ENCODE measurements at regions not wholly inside any gene's neighbourhood (a gene's known extent, or its start where the extent isn't known, plus 50 kb on each side); places are given as distances from the start of the nearest gene placed in this dataset.
A peak's percentile ranks its signal among the peaks of the same experiment; 100 is the strongest.
"Not testable (repeated sequence)": the region's sequence is repeated elsewhere in the genome, so short reads cannot be mapped to it uniquely, and the experiment has no call there.

GRCh38 chr1:67524143-67525052 is 94.2 kb upstream of the SERBP1 start:
- DNase-seq (ENCODE audit: missing footprints) = no peak
- ATAC-seq = no peak
- intact Hi-C loops (cut with DNase I) = no loop called here

- intact Hi-C loops (cut with DNase I) = no loop called here
- DNase-seq (ENCODE audit: missing footprints) (no peak), ATAC-seq (no peak)
These were observed 95.0 kb upstream of the SERBP1 start for GRCh38 chr1:67525053-67525760.

GRCh38 chr1:67528141-67528540 is 97.9 kb upstream of the SERBP1 start:
- ATAC-seq (no peak), DNase-seq (ENCODE audit: missing footprints) (no peak)
- intact Hi-C loops (cut with DNase I) = no loop called here

GRCh38 chr1:67530071-67530470 is 99.9 kb upstream of the SERBP1 start:
- intact Hi-C loops (cut with DNase I) = loop anchor here (10.0 kb wide), 1 partner anchor 585 kb away; no protein-coding TSS in a partner anchor
- DNase-seq (ENCODE audit: missing footprints) (no peak), ATAC-seq (no peak)

GRCh38 chr1:67532452-67533216 is 102.4 kb upstream of the SERBP1 start:
- DNase-seq (ENCODE audit: missing footprints) (no peak), ATAC-seq (peak; percentile 73)
- intact Hi-C loops (cut with DNase I) = loop anchor here (1.0 to 10.0 kb wide), 2 partner anchors 228 to 582 kb away; no protein-coding TSS in a partner anchor

GRCh38 chr1:67534627-67535065 is 104.4 kb upstream of the SERBP1 start:
- ATAC-seq = no peak
- intact Hi-C loops (cut with DNase I) = loop anchor here (1.0 to 10.0 kb wide), 4 partner anchors 153 to 580 kb away; partner anchors contain the start of genes GADD45A and GNG12

GRCh38 chr1:67535474-67535873 is 105.3 kb upstream of the SERBP1 start:
- ATAC-seq (peak; percentile 69), DNase-seq (ENCODE audit: missing footprints) (peak; percentile 74)
- intact Hi-C loops (cut with DNase I) = loop anchor here (1.0 to 10.0 kb wide), 4 partner anchors 152 to 579 kb away; partner anchors contain the start of genes GADD45A and GNG12

More at GRCh38 chr1:67534627-67535065, 104.4 kb upstream of the SERBP1 start:
- DNase-seq (ENCODE audit: missing footprints) = no peak

GRCh38 chr1:67536957-67537666 is 106.9 kb upstream of the SERBP1 start:
- intact Hi-C loops (cut with DNase I) = loop anchor here (5.0 to 10.0 kb wide), 3 partner anchors 150 to 578 kb away; partner anchors contain the start of genes GADD45A and GNG12
- DNase-seq (ENCODE audit: missing footprints) (no peak), ATAC-seq (peak; percentile 35)

- intact Hi-C loops (cut with DNase I) = loop anchor here (5.0 to 10.0 kb wide), 3 partner anchors 150 to 577 kb away; partner anchors contain the start of genes GADD45A and GNG12
- no peak for DNase-seq (ENCODE audit: missing footprints)
- ATAC-seq = peak; percentile 33
These were observed 107.4 kb upstream of the SERBP1 start for GRCh38 chr1:67537667-67538018.

- intact Hi-C loops (cut with DNase I) = no loop called here
- peak; percentile 56 for ATAC-seq
These were observed 110.0 kb upstream of the SERBP1 start for GRCh38 chr1:67540025-67540732.

GRCh38 chr1:67540733-67541125 is 110.5 kb upstream of the SERBP1 start:
- ATAC-seq (no peak), DNase-seq (ENCODE audit: missing footprints) (no peak)

More at GRCh38 chr1:67540025-67540732, 110.0 kb upstream of the SERBP1 start:
- DNase-seq (ENCODE audit: missing footprints) = no peak

GRCh38 chr1:67542747-67543146 is 112.5 kb upstream of the SERBP1 start:
- intact Hi-C loops (cut with DNase I) = no loop called here
- DNase-seq (ENCODE audit: missing footprints) = no peak
- no peak for ATAC-seq

More at GRCh38 chr1:67540733-67541125, 110.5 kb upstream of the SERBP1 start:
- intact Hi-C loops (cut with DNase I) = no loop called here

- intact Hi-C loops (cut with DNase I) = no loop called here
- ATAC-seq = no peak
- no peak for DNase-seq (ENCODE audit: missing footprints)
These were observed 114.7 kb upstream of the SERBP1 start for GRCh38 chr1:67544921-67545320.

GRCh38 chr1:67545364-67545763 is 115.2 kb upstream of the SERBP1 start:
- ATAC-seq = no peak
- no peak for DNase-seq (ENCODE audit: missing footprints)
- intact Hi-C loops (cut with DNase I) = no loop called here

GRCh38 chr1:67551375-67551774 is 121.2 kb upstream of the SERBP1 start:
- intact Hi-C loops (cut with DNase I) = no loop called here
- no peak for ATAC-seq

GRCh38 chr1:67552336-67552759 is 122.1 kb upstream of the SERBP1 start:
- ATAC-seq = no peak

More at GRCh38 chr1:67551375-67551774, 121.2 kb upstream of the SERBP1 start:
- no peak for DNase-seq (ENCODE audit: missing footprints)

GRCh38 chr1:67554204-67554603 is 124.0 kb upstream of the SERBP1 start:
- ATAC-seq; DNase-seq (ENCODE audit: missing footprints); intact Hi-C loops (cut with DNase I): not testable (repeated sequence)

More at GRCh38 chr1:67552336-67552759, 122.1 kb upstream of the SERBP1 start:
- no peak for DNase-seq (ENCODE audit: missing footprints)
- intact Hi-C loops (cut with DNase I) = no loop called here
